ENCODE measurements at regions not wholly inside any gene's neighbourhood (a gene's known extent, or its start where the extent isn't known, plus 50 kb on each side); places are given as distances from the start of the nearest gene placed in this dataset.

DNA sequence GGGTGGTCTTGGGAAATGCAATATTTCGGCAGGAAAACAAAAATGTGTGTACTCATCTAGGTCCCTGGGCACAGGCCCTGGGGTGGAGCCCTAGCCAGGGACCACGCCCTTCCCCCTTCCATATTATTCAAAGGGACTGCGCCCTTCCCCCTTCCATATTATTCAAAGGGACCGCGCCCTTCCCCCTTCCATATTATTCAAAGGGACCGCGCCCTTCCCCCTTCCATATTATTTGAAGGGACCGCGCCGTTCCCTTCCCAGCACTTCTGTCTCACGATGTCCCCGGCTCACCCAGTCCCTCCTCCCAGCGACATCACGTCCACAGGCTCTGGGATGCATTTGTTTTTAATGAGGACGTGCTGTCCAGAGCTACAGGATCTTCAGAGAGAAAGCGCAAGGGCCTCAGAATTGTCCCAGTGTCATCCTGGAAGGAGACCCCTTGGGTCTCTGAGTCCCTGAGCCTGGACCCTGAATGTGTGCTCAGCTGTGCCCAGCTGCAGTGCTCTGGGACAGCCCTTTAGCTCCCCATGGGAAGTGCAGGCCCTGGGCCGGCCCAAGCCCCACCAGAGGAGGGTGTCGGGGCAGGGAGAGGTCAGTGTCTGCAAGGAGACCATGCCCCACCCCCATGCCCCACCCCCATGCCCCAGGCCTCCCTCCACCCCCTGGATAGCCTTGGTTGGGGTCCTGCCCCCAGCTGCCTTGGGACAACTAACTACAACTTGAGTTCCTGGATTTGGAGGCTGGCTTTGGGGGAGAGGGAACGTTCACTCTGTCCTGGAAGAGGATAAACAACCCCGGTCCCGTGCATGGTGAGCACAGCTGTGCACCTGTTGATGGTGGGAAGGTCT lies 810.0 kb downstream of the BRD1 start:
- ATAC-seq (ENCODE audit: insufficient number of reproducible peaks, low FRiP score, low read depth) (no peak), DNase-seq (ENCODE audit: low spot score) (no peak)
- TF ChIP-seq, protein P1, sequence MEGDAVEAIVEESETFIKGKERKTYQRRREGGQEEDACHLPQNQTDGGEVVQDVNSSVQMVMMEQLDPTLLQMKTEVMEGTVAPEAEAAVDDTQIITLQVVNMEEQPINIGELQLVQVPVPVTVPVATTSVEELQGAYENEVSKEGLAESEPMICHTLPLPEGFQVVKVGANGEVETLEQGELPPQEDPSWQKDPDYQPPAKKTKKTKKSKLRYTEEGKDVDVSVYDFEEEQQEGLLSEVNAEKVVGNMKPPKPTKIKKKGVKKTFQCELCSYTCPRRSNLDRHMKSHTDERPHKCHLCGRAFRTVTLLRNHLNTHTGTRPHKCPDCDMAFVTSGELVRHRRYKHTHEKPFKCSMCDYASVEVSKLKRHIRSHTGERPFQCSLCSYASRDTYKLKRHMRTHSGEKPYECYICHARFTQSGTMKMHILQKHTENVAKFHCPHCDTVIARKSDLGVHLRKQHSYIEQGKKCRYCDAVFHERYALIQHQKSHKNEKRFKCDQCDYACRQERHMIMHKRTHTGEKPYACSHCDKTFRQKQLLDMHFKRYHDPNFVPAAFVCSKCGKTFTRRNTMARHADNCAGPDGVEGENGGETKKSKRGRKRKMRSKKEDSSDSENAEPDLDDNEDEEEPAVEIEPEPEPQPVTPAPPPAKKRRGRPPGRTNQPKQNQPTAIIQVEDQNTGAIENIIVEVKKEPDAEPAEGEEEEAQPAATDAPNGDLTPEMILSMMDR (IDR thresholded peaks at IDR 0.05): no peak
- H3K4me1 ChIP-seq (ENCODE audit: control insufficient read depth in 1 of 2, low read depth in 2 of 2): peaks cover 24 to 61% of the 10 kb centered on the region in 2 donors
- no peak overlapping the region for H3K4me3 ChIP-seq
- no peaks in the 10 kb centered on the region for H3K9me3 ChIP-seq
- no peaks in the 10 kb centered on the region for H3K36me3 ChIP-seq
- no peaks in the 10 kb centered on the region for H3K27me3 ChIP-seq (replicated peaks; ENCODE audit: insufficient read depth)
- no peak overlapping the region for H3K27ac ChIP-seq

DNA sequence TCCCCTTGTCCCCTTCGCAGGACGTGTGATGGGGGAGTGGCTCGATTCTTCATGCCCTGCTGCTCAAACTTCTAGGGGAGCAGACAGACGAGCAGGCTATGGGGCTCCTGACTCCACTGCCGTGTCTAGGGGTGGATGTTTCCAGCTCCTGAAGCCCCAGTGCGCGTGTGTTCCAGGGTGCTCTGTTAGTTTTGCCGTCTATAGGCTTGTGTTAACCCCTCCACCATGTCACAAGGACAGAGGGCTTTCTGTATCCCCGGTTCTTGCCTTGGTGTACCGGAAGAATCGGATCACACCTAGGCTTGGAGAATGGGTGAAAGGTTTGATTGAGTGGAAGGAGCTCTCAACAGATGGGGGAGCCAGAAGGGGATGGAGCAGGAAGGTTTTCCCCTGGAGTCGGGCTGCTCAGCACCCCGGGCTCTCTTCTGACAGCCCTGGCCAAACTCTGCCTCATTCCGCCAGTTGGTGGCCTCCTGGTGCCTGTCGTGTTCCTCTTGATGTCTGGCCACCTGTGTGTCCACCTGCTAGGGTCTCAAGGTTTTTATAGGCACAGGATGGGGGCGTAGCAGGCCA lies 810.7 kb downstream of the BRD1 start:
- Histone ChIP-seq H3K36me3 (no peaks in the 10 kb centered on the region), H3K4me3 (no peak overlapping the region), H3K4me1 (ENCODE audit: control insufficient read depth in 1 of 2, low read depth in 2 of 2) (peaks cover 28 to 61% of the 10 kb centered on the region in 2 donors), H3K27me3 (replicated peaks; ENCODE audit: insufficient read depth) (no peaks in the 10 kb centered on the region), H3K9me3 (no peaks in the 10 kb centered on the region), H3K27ac (peak overlapping the region; percentile 76 to 94)
- TF ChIP-seq, protein P1 (IDR thresholded peaks at IDR 0.05): no peak
- DNase-seq (ENCODE audit: low spot score): no peak
- ATAC-seq (ENCODE audit: insufficient number of reproducible peaks, low FRiP score, low read depth): no peak

DNA sequence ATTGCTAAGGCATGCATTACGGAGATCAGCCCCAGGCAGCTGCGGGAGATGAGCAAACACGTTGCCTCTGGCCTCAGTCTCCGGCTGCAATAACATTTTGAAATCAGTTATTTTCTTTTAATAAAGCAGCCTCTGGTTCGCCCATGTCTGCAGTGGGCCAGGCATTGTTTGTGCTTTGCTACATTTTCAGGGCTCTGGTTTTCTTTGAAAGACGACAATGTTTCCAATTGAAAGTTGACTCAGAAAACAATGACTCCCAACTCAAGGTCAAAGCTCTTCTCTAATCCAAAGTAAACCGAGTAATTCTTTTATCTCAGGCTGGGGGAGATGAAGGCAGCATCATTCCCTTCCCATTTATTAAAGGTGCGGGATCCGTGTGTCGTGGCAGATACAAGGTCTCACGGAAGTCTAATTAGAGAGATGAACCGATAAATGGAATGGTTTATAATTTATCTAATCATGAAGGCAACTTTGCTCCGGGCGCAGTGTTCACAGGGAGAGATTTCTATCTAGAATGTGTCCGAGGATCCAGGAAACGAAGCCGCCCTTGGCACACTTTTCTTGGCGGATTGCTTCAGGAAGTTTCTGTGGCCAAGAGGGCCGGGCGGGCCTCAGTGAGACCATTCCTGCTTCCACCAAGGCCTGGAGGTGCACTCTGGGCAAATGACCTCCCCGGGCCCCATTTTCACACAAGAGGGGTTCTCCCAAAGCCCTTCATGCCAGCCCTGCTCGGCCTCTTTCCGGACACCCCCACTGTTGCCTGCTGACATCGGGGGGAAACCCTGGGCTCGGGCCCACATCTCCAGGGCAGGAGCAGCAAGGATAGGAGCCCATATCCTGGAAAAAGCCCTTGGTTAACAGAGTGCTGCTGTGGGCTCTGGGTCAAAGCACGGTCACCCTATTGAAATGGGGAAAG lies 811.4 kb downstream of the BRD1 start:
- no peaks in the 10 kb centered on the region for H3K36me3 ChIP-seq
- H3K27ac ChIP-seq: peak overlapping the region; percentile 76 to 94
- no peaks in the 10 kb centered on the region for H3K27me3 ChIP-seq (replicated peaks; ENCODE audit: insufficient read depth)
- no peak for ATAC-seq (ENCODE audit: insufficient number of reproducible peaks, low FRiP score, low read depth)
- TF ChIP-seq, protein P1 (IDR thresholded peaks at IDR 0.05): no peak
- DNase-seq (ENCODE audit: low spot score): no peak
- no peak overlapping the region for H3K4me3 ChIP-seq
- H3K9me3 ChIP-seq: no peaks in the 10 kb centered on the region
- H3K4me1 ChIP-seq (ENCODE audit: control insufficient read depth in 1 of 2, low read depth in 2 of 2): peaks cover 29 to 62% of the 10 kb centered on the region in 2 donors

DNA sequence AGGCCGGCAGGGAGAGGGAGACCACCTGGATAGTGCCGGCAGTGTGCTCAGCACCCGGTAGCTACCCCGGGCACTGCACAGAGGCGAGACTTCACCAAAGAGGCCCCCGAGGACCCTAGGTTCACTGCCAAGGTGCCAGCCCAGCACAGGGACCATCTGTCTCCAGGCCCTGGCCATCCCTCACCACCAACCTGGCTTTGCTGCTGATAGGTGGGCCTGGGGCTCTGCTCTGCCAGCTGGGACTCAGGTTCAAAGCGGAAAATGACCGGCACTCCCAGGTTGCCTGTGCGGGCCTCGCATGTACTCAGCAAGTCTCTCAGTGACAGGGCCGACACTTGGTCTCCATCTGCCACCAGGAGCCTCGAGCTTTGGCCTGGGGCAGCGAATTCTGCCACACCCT lies 812.2 kb downstream of the BRD1 start:
- Histone ChIP-seq H3K4me3 (no peak overlapping the region), H3K27ac (peak overlapping the region; percentile 76 to 94), H3K9me3 (no peaks in the 10 kb centered on the region), H3K4me1 (ENCODE audit: control insufficient read depth in 1 of 2, low read depth in 2 of 2) (peaks cover 29 to 70% of the 10 kb centered on the region in 2 donors), H3K27me3 (replicated peaks; ENCODE audit: insufficient read depth) (no peaks in the 10 kb centered on the region), H3K36me3 (no peaks in the 10 kb centered on the region)
- TF ChIP-seq, protein P1 (IDR thresholded peaks at IDR 0.05): no peak
- DNase-seq (ENCODE audit: low spot score) (no peak), ATAC-seq (ENCODE audit: insufficient number of reproducible peaks, low FRiP score, low read depth) (no peak)
